NCI-H460 (cell line): ENCODE measurements at regions not wholly inside any gene's neighbourhood (a gene's known extent, or its start where the extent isn't known, plus 50 kb on each side); places are given as distances from the start of the nearest gene placed in this dataset.

Experiments
- DNase-seq: peaks from one replicate; pipeline ENCODE4 v3.0.0-alpha.2; 2016; ENCODE audit warnings: low read depth; ENCODE audit errors: extremely low read depth

DNA sequence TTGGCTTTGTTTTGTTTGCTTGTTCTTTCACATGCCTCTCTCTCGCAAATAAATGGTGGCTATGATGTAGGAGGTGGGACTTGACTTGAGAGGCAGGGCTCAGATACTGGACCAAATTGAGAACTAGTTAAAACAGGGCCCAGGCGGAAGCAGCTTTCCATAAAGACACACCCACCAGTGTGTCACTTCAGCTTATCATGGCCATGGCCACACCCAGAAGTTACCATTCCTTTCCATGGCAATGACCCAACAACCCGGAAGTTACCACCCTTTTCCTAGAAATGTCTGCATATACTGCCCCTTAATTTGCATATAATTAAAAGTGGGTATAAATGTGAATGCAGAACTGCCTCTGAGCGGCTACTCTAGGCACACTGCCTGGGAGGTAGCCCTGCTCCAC, 62.6 kb upstream of the CNTN4 start:
- DNase-seq, result no peak

DNA sequence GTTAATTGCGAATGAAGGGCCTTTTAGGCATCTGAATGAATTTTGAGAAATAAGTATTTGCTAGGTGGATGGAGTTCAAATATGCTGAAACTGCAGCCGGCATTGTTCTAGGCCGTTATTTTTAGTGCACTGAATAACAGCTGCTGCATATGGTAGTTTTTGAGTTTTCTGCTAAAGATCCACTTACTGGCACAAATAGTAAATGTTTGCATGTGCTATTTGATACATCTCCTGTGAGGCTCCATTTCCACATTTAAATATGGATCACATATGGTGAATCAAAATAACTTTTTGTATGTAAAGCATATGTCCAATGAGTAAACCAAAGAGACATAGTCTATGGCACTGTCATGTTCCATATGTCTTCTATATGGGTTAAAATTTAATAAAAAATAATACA, 56.7 kb upstream of the CNTN4 start:
- no peak for DNase-seq
